ENCODE measurements at regions not wholly inside any gene's neighbourhood (a gene's known extent, or its start where the extent isn't known, plus 50 kb on each side); places are given as distances from the start of the nearest gene placed in this dataset.

- DNase-seq (ENCODE audit: low read depth): no peak
Measured at GRCh38 chr6:138580040-138580439, 80.7 kb upstream of the NHSL1 start.

GRCh38 chr6:138580801-138581200 lies 81.5 kb upstream of the NHSL1 start:
- no peak for DNase-seq (ENCODE audit: low read depth)

- DNase-seq (ENCODE audit: low read depth): no peak
Measured at GRCh38 chr6:138582573-138582972, 83.3 kb upstream of the NHSL1 start.

GRCh38 chr6:138586638-138587037 lies 87.3 kb upstream of the NHSL1 start:
- no peak for DNase-seq (ENCODE audit: low read depth)

GRCh38 chr6:138588805-138589434 lies 89.6 kb upstream of the NHSL1 start:
- peak; percentile 19 for DNase-seq (ENCODE audit: low read depth)

- no peak for DNase-seq (ENCODE audit: low read depth)
Measured at GRCh38 chr6:138590796-138591709, 91.8 kb upstream of the NHSL1 start.

GRCh38 chr6:138592749-138593123 lies 93.4 kb upstream of the NHSL1 start:
- DNase-seq (ENCODE audit: low read depth): no peak

- no peak for DNase-seq (ENCODE audit: low read depth)
Measured at GRCh38 chr6:138593124-138593877, 94.0 kb upstream of the NHSL1 start.

- no peak for DNase-seq (ENCODE audit: low read depth)
Measured at GRCh38 chr6:138593909-138594757, 94.8 kb upstream of the NHSL1 start.

GRCh38 chr6:138594758-138595140 lies 95.5 kb upstream of the NHSL1 start:
- DNase-seq (ENCODE audit: low read depth): no peak

- DNase-seq (ENCODE audit: low read depth): no peak
Measured at GRCh38 chr6:138596126-138596525, 96.8 kb upstream of the NHSL1 start.

- DNase-seq (ENCODE audit: low read depth): no peak
Measured at GRCh38 chr6:138596591-138596990, 97.3 kb upstream of the NHSL1 start.

GRCh38 chr6:138597336-138597735 lies 98.0 kb upstream of the NHSL1 start:
- DNase-seq (ENCODE audit: low read depth): no peak

- DNase-seq (ENCODE audit: low read depth): no peak
Measured at GRCh38 chr6:138598562-138599173, 99.4 kb upstream of the NHSL1 start.

- no peak for DNase-seq (ENCODE audit: low read depth)
Measured at GRCh38 chr6:138600261-138600660, 101.0 kb upstream of the NHSL1 start.

- DNase-seq (ENCODE audit: low read depth): no peak
Measured at GRCh38 chr6:138600726-138601125, 101.4 kb upstream of the NHSL1 start.

GRCh38 chr6:138601128-138601527 lies 101.8 kb upstream of the NHSL1 start:
- no peak for DNase-seq (ENCODE audit: low read depth)

- DNase-seq (ENCODE audit: low read depth): no peak
Measured at GRCh38 chr6:138605958-138606357, 106.7 kb upstream of the NHSL1 start.

- DNase-seq (ENCODE audit: low read depth): no peak
Measured at GRCh38 chr6:138607478-138608433, 108.5 kb upstream of the NHSL1 start.

- no peak for DNase-seq (ENCODE audit: low read depth)
Measured at GRCh38 chr6:138608896-138609295, 109.6 kb upstream of the NHSL1 start.

Measured in stimulated activated CD8-positive, alpha-beta memory T cell treated with anti-CD3 and anti-CD28 coated beads, Interleukin-4, amount 100 ng/mL, for 24 hours (primary cell).